IPS-NIHi7 (cell line): ENCODE measurements at regions not wholly inside any gene's neighbourhood (a gene's known extent, or its start where the extent isn't known, plus 50 kb on each side); places are given as distances from the start of the nearest gene placed in this dataset.

Source experiments
- DNase-seq: peaks from one replicate; pipeline ENCODE4 v3.0.0; 2012; ENCODE audit warnings: mixed read lengths; ENCODE audit errors: extremely low spot score

DNA sequence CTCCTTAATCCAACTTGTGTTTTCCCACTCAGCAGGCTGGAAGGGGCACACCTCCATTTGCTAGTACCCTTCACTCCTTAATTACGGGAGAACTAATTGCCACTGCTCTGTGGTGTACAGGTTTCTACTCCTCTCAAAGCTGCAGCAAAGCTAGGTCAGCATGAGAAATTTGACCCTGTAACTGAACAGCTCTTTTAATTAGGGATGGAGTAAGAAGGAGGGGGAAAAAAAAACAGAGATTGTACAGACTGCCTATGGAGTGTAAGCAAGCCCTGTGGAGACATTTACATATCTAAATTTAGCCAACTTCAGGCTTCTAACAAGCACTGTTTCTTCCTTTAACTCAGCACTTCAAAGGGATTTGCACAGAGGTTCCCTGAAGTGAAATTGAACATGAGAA, 629.7 kb upstream of the SETBP1 start:
- DNase-seq = no peak

DNA sequence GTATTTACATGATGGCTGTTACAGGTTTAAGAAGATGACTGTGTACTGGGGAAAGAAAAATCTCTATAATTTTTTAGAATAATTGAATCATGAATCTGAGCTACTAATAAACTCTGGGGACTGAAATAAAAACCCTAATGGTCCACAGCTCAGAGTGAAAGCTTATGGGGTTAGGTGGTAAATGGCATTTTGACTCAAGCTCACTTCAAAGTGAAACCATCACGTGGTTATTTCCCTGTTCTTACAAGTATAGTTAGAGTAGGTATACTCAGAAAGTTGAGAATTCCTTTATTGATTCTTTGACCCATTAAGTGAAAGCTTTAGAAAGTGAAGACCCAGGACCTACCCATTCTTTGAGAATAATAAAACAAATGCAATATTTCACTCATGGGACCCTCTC, 626.2 kb upstream of the SETBP1 start:
- DNase-seq = no peak

GRCh38 chr18:44060197-44060596, 620.5 kb upstream of the SETBP1 start:
- DNase-seq = no peak

DNA sequence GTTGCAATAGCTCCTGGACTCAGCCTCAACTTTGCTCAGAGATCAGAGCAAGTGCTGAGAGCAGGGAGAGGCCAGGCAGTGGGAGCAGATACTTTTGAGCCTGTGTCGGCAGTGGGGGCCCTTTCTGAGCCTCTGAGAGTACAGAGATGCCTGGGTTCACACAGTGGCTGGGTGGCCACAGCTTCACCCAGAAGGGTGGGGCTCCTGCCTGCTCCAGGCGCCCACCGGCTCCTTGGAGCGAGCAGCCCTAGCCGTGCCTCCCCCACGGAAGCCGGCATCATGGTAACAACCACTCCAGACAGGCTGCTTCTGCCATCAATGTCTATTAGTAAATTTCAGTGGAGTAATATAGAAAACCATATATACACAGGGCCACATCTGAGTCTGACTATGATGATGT, 619.2 kb upstream of the SETBP1 start:
- no peak for DNase-seq

- no peak for DNase-seq
Observed at GRCh38 chr18:44062345-44062744, 618.3 kb upstream of the SETBP1 start.

DNA sequence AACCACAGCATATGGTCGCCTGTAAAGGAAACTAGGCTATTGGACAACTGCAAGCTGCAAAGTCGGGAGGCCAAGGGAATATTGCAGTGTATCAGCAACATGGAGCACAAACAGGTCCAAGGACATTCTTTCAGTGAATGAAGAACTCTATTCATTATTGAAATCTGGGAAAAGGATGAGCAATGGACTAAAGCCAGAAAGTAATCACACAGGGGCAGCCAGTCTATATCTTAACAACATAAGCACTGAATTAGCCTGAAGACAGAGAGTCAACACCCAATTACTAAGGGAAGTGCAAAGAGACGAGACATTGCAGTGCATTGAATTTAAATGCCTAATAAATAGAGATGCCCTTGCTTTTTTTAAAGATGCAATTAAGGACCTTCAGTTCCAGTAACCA, 615.5 kb upstream of the SETBP1 start:
- no peak for DNase-seq

DNA sequence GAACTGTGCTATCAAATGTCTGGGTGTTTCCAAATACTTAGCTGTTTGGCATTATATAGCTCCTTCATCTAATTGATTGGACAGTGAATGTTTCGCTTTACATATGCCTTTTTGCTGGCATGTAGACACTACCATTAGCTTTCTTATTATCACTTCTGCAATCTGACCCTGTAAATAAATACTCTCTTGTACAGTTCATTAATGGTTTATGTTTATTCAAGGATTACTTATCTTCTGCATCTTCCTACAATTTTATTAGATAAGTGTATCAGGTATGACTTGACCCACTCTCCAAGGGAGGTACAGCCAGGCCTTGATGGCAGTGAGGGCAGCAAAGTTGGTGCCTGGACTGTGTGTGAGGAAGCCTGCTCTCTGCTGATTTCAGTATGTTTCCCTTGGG, 614.1 kb upstream of the SETBP1 start:
- no peak for DNase-seq

GRCh38 chr18:44067186-44067585, 613.5 kb upstream of the SETBP1 start:
- DNase-seq = no peak

- no peak for DNase-seq
Observed at GRCh38 chr18:44075038-44075437, 605.6 kb upstream of the SETBP1 start.

GRCh38 chr18:44079606-44080005, 601.1 kb upstream of the SETBP1 start:
- no peak for DNase-seq

DNA sequence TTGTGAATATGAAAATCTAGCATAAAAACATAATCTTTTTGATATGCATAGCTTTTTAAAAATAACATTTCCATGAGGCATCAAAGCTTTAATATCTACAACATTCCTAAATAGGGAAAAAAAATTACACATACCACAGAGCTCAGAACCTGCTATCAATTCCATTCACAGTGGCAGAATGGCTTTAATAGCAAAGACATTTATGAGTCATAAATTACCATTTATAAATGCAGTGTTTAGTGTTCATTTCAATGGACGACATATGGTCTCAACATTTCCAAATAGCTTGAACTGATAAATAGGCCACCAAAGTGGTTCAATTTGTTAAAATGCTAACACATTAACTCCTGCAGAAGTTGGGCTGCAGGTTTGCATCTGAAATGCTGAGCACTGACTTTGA, 600.6 kb upstream of the SETBP1 start:
- DNase-seq = no peak

GRCh38 chr18:44089732-44090131, 591.0 kb upstream of the SETBP1 start:
- no peak for DNase-seq

- no peak for DNase-seq
Observed at GRCh38 chr18:44090453-44090852, 590.2 kb upstream of the SETBP1 start.

DNA sequence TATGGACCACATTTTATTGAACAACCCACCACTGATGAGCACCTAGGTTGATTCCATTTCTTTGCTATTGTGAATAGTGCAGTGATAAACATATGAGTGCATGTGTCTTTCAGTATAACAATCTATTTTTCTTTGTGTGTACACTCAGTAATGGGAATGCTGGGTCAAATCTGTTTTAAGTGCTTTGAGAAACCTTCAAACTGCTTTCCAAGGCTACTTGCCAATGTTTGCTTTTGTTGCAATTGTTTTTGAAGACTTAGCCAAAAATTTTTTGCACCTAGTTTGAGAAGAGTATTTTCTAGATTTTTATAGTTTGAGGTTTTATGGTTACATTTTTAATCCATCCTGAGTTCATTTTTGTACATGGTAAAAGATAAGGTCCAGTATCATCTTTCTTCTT, 587.4 kb upstream of the SETBP1 start:
- no peak for DNase-seq

GRCh38 chr18:44096016-44096415, 584.7 kb upstream of the SETBP1 start:
- DNase-seq = no peak

- peak; percentile 57 for DNase-seq
Observed at GRCh38 chr18:44098551-44099098, 582.1 kb upstream of the SETBP1 start.

- DNase-seq = no peak
Observed at GRCh38 chr18:44107187-44107586, 573.5 kb upstream of the SETBP1 start.

DNA sequence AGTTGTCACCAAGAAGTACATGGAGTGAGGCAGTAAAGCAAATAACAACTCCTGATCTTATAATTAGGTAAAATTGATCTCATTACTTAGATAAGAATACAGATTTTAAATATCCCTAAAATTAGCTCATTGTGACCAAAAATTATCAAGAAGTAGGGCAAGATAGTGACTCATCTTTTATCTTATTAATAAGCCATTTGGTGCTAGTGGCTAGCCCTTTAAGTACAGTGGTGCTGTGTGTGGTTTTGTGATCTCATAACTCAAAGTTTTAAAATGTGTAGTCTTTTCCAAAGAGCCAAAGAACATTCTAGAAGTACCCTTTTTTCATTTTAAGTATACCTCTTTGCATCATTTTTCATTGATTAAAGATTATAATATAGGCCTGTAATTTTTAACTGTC, 569.4 kb upstream of the SETBP1 start:
- no peak for DNase-seq

- no peak for DNase-seq
Observed at GRCh38 chr18:44117821-44118220, 562.9 kb upstream of the SETBP1 start.

DNA sequence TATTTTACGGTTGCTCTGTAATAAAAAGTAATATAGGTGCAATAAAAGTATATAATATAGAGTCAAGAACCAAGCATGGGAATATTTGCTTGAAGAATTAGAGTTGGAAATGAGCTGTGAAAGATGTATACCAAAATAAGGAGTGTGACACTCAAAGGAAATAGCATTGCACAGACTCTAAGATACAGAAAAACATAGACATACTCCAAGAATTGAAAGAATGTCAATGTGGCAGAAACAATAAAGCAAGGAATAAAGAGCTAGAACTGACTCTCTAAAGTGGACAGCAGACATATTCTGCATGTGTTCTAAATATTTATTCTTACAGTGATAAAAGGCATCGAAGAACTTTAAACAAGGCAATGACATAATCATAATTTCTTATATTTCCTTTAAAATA, 561.1 kb upstream of the SETBP1 start:
- no peak for DNase-seq

DNA sequence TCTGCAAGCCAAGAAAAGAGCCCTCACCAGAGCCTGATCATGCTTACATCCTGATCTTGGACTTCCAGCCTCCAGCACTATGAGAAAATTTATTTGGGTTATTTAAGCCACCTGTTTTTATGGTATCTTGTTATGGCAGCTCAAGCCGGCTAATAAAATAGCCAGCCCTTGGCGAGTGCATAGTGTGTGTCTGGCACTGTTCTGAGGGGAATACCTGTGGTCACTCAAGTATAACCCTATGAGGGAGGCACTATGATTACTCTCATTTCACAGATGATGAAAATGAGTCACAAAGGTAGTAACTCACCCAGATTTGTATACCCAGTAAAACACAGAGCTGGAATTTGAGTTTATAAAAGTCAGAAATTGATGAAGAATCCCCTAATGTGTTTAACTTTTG, 556.9 kb upstream of the SETBP1 start:
- DNase-seq = no peak

- DNase-seq = no peak
Observed at GRCh38 chr18:44125446-44125845, 555.2 kb upstream of the SETBP1 start.

GRCh38 chr18:44126598-44126997, 554.1 kb upstream of the SETBP1 start:
- DNase-seq = no peak

DNA sequence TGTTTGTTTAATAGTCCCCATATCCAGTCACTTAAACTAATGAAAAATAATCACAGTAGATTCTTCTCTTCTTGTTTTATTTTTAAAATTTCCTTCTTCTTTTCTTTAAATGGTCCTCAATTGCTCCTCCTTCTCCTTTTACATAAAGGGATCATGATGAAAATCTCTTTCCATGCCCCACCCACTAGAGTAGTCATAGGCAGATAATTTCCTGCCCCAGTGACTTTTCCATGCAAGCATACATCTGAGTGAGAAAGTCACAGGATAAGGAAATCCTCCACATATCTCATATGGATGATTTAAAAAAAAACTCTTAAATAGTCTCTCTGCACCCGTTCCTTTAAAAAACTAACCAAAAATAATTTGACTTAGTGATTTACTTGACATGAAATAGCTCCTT, 552.3 kb upstream of the SETBP1 start:
- DNase-seq = no peak
